GM19193 (cell line): ENCODE measurements at regions not wholly inside any gene's neighbourhood (a gene's known extent, or its start where the extent isn't known, plus 50 kb on each side); places are given as distances from the start of the nearest gene placed in this dataset.

Source experiments
- POLR2A ChIP-seq: IDR thresholded peaks from 4 replicates; pipeline ENCODE4 v1.6.1; 2011; ENCODE audit not compliant: insufficient read depth, insufficient read length; ENCODE audit errors: extremely low read depth

DNA sequence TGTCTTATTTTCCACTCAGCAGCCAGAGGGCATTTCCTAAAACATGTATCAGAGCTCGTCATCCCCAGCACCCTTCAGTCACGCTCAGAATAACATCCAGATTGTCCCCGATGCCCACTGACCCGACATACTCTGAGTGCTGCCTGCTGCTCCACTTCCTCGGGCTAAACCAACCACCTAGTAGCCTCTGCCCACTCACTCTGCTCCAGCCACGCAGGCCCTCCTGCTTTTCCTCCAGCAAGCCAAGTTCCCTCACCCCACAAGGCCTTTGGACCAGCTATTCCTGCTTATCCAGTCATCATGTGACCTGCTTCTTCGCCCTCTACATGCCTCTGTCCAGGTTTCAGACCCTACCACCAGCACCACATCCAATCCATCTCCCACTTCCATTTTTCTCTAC, 454.2 kb downstream of the CD83 start:
- TF ChIP-seq POLR2A, result no peak

DNA sequence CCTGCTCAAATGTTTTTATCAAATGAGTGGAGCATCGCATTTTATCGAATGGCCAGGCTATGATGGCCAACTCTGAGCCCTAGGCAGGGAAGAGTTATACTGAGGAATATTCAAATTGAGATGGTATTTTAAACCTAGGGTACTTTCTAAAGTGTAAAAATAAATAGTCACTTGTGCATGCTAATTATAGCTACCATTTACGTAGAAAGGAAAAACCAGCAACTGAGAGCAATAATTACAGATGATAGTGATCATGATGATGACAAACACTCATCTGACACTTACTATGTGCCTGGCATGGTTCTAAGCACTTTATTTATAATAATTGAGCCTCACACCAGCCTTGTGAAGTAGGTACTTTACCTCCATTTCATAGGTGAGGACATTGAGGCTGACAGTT, 455.7 kb downstream of the CD83 start:
- no peak for TF ChIP-seq POLR2A

DNA sequence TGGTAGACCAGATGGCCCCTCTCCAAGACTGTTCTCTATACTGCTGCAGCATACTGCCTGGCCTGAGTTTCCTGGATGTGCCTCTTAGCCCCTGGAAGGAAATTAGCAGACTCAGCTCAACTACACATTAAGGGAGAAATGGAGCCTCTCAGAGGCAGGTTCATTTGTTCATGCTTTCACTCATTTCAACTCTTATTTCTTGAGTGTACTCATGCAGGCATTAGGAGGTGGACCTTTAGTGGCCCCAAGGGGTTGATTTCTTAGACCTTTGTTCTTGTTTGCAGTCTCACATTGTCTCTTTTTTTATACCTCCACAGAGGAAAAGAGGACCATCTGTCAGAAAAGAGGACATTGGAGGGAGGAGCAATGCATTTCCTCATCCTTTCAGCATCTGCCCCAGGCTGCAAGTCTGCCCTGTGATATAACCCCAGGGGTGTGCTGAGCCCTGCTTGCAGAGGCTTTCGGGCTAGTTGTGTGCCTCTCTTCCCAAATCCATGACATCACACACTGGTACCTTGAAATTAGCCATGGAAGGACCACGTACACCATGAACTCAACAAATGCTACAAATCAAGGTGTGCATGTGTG, 456.2 kb downstream of the CD83 start:
- no peak for TF ChIP-seq POLR2A

DNA sequence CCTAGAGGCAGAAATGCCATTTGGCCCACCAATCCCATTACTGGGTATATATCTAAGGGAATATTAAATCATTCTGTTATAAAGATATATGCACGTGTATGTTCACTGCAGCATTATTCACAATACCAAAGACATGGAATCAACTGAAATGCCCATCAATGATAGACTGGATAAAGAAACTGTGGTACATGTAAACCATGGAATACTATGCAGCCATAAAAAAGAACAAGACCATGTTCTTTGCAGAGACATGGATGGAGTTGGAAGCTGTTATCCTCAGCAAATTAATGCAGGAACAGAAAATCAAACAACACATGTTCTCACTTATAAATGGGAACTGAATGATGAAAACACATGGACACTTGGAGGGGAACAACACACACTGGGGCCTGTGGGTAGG, 458.4 kb downstream of the CD83 start:
- no peak for TF ChIP-seq POLR2A

DNA sequence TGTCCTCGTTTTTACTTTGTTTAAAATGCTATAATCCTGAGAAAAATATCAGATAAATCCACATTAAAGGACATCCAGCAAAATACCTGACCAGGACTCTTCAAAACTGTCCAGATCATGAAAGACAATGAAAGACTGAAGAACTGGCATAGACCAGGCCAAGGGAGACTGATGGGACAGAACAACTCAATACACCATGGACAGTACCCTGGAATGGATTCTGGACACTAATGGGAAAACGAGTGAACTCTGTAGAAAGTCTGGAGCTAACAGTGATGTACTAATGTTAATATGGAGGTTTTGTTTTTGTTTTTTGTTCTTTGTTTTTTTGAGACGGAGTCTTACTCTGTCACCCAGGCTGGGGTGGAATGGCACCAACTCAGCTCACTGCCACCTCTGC, 461.4 kb downstream of the CD83 start:
- no peak for TF ChIP-seq POLR2A

DNA sequence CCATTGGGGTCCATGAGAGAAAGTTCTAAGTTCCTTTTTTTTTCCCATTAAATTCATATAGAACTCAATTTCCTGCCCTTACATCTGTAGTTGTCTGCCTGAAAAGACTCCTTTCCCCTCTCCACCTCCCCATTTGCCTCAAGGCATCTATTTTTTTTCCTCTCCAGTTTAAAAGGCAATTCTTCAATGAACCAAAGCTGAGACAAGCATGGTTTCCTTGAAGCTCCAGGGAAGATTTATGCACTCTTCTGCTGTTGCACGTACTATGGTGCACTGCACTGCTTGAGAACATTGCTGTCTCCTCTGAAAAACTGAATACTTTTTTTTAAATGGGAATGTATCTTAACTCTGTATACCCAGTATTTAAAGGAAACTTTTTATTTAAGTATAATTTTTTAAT, 465.2 kb downstream of the CD83 start:
- no peak for TF ChIP-seq POLR2A

DNA sequence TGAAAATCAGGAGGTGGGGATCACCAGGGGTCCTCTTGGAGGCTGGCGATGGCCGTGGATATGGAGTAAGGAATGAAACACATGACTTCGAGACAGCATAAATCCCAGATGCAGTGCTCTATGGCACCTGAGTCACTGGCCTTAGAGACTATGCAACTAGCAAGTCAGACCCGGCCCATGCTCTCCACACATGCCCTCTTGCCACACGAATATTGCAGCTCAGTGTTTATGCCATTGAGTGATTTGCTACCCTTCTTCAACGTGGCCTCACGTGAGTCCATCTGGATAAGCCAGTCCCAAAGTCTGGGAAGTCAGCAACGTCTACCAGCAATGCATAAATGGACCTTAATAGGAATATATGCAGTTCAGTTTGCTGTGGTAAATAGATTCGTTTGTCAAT, 466.3 kb downstream of the CD83 start:
- no peak for TF ChIP-seq POLR2A

DNA sequence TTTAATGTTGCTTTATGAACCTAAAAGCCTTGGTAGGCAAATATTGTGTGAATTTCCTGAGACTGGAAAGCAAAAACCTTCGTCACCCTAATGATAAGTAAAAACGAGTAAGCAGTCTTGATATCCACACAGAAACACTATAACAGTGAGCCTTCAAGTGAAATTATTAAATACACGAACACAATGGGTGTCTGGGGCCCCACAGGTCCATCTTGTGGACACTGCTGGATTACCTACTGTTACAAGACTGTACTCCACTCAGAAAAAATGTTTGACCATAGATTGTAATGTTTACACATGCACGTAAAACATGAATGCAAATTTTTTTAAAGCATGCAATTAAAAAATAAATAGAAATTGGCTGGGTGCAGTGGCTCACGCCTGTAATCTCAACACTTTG, 466.9 kb downstream of the CD83 start:
- TF ChIP-seq POLR2A, result no peak

DNA sequence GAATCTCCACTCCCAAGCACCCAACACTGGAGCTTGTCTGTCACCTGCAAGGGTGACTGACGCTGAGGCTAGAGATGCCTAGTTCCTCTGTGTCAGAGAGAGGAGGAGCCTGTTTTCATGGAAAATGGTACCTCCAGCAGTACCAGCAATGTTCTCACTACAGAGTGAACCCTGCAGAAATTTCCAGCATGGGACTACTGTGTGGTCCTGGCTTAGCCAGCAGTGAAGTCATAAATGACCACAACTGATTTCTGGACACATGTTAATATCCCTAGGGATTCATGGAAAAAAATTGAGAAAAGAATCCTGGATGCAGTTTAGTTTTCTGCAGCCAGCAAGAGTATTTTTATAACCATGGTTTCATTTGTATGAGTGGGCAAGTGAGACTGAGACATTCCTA, 468.1 kb downstream of the CD83 start:
- TF ChIP-seq POLR2A, result no peak

DNA sequence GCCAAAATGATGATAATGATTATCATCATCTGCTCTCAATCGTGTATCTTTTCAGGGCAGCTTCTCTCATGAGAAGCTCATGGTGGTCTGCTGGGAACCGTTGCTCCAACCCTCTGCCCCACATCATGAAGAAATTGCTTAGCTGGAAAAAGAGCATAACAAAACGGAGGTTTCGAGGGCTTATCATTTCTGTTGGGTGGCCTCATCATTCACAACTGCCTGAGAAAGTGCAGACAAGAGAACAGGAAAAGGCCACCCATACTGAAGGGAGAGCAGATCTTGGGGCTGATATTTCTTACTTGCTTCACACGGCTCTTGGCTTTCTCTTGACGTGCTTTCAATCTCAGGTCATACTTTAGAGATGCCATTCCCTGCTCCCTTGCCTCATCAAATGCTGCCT, 471.6 kb downstream of the CD83 start:
- no peak for TF ChIP-seq POLR2A

DNA sequence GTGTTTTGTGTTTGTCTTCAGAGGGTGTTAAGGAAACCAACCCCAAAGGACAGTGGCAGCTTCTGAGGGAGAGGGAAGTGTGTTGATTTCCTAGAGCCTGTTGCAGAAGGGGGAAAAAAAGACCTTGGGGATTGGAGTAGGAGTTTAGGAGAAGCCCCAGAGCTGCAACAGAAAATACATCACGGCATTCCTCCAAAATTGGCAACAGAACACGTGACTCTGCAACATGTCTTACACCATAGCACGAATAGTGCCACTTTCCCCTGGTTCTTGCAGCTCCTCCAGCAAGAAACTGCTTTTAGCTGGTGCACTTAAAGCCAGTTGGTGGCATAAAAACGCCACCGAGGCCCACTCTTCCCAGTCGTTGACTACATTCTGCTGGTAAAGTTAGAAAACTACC, 473.0 kb downstream of the CD83 start:
- no peak for TF ChIP-seq POLR2A

DNA sequence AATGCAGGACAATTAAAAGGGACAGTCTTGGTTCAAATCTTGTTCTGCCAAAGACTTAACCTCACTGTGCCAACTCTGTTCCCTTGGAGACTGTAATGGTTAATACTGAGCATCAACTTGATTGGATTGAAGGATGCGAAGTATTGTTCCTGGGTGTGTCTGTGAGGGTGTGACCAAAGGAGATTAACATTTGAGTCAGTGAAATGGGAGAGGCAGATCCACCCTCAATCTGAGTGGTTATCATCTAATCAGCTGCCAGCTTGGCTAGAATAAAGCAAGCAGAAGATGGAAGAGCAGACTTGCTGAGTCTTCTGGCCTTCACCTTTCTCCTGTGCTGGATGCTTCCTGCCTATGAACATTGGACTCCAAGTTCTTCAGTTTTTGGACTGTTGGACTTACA, 474.4 kb downstream of the CD83 start:
- no peak for TF ChIP-seq POLR2A

DNA sequence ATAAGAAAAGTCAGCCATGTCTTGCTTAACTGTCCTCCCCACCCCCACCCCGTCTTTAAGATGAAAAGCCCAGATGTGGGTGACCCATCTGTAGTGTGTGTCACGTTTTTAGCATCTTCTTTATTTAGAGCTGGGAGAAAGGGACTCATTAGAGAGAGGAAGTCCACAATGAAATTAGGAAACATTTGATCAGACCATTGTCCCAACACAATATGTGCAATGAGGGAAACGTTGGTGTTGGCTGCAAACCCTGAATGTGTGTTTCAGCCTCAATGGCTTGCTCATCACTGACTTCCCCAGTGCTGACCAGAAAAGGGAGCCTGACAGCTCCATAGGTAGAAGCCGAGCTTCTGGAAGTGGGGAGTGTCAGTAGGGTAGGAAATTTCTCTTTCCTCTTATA, 475.7 kb downstream of the CD83 start:
- no peak for TF ChIP-seq POLR2A

DNA sequence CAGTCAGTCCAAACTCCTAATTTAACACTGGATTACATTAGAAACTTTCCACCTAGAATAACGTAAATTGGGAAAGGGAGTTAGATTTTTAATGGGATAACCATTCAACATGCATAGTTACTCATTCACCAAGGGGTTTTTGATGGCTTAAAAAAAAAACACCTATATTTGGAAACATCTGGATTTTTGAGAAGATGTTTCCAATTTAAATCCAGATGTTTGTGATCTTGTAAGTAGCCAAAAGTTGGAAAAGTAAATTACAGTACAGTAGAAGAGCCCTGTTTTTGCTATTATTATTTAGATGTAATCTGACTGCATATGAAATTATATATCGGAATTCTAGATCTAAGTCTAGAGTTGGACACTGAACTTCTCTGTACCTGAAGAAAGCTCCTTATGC, 478.2 kb downstream of the CD83 start:
- TF ChIP-seq POLR2A, result no peak

DNA sequence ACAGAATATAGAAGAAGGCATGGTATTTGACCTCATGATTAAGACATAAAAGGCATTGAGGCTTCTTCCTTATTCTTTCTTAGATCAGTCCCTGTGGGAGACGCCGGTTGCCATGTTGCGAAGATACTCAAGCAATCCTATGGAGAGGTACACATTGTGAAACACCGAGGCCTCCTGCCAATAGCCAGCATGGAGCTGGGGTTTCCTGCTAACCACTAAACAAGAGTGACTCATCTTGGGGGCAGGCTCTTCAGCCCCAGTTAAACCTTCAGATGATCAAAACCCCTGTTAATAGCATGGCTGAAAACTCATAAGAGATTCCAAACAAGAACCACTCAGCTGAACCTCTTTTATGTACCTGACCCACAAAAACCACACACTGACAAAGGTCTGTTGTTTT, 478.8 kb downstream of the CD83 start:
- no peak for TF ChIP-seq POLR2A

DNA sequence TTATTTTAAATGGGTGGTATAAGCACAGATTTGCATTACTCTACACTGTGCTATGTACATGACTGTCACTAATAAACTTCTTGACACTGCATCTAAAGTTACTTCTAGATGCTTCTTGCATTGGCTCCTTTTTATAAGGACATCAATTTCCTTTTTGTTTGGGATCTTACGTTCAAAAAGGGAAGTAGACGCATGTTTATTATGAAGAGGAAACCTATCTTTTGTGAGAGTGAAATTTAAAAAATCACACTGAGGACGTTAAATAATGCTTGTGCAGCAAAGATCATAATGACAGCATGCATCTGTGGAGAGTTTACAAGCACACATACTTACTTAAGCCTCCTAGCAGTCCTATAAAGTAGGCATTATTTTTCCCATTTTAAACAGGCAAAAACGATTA, 479.5 kb downstream of the CD83 start:
- TF ChIP-seq POLR2A, result no peak
